ENCODE measurements at regions not wholly inside any gene's neighbourhood (a gene's known extent, or its start where the extent isn't known, plus 50 kb on each side); places are given as distances from the start of the nearest gene placed in this dataset.
"Not testable (repeated sequence)": the region's sequence is repeated elsewhere in the genome, so short reads cannot be mapped to it uniquely, and the experiment has no call there.

DNA sequence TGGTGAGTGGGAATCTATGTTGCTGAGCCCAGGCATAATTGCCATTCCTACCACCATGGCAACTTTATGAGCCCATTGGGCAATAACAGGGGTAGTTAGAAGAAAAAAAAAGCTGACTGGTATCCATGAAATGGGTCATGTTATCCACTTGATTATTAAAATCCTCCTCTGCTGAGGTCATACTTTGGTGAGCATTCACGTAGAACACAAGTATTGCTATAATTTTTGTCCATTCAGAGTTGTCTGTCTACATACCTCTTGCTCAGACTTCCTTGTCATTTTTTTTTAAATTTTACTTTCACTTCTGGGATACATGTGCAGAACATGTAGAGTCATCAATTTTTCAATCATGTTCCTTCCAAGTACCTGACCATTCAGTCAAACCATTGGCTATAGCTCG, 780.8 kb upstream of the ARRDC3 start:
- H3K36me3 Mint-ChIP-seq, result no peaks in the 10 kb centered on the region
- H3K4me1 Mint-ChIP-seq (ENCODE audit: low read depth), result no peaks in the 10 kb centered on the region
- H3K27me3 Mint-ChIP-seq, result no peaks in the 10 kb centered on the region
- peaks cover 13% of the 10 kb centered on the region for H3K9me3 Mint-ChIP-seq (ENCODE audit: low read depth)
- no peak overlapping the region for H3K27ac Mint-ChIP-seq
- H3K4me3 Mint-ChIP-seq, result no peak overlapping the region

DNA sequence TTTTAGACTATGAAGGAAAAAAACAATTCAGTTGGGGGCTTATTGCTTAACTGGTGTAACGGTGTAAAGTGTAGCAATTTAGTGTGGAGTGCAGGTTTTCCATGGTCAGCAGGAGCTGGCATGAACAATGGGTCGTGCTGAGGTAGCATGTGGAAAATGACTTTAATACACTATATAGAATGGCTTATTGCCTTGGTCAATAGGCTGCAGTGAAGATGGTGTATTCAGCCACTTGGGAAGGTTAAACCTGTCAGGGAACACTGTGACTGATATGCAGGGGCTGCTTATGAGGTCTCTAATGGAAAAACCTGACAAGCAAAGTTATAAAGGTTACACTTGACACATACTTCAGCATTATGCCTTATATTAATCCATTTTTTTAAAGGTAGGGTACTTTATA, 764.7 kb upstream of the ARRDC3 start:
- H3K9me3 Mint-ChIP-seq (ENCODE audit: low read depth), result peaks cover 2% of the 10 kb centered on the region
- no peaks in the 10 kb centered on the region for H3K36me3 Mint-ChIP-seq
- no peaks in the 10 kb centered on the region for H3K27me3 Mint-ChIP-seq
- no peak overlapping the region for H3K27ac Mint-ChIP-seq
- H3K4me3 Mint-ChIP-seq, result no peak overlapping the region
- H3K4me1 Mint-ChIP-seq (ENCODE audit: low read depth), result no peaks in the 10 kb centered on the region

DNA sequence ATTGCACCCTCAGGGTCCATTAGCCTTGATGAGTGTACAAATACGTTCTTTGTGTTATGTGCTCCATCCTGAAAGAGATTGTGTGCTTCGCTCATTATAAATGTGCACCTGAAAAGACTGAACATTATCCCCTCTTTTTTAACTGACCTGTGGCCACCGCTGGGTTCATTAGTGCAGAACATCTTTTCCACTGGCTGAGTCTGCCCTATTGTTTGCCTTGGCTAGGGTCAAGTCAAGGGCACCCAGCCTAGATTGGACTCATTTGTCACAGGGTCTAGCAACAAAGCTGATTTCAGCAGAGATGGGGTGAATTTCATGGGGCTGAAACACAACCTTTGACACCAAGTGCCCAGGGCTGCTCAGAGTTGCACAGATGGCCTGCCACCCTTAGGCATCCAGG, 764.1 kb upstream of the ARRDC3 start:
- Mint-ChIP-seq H3K27ac (no peak overlapping the region), H3K36me3 (no peaks in the 10 kb centered on the region), H3K4me3 (no peak overlapping the region), H3K9me3 (ENCODE audit: low read depth) (peaks cover 4% of the 10 kb centered on the region), H3K4me1 (ENCODE audit: low read depth) (no peaks in the 10 kb centered on the region), H3K27me3 (no peaks in the 10 kb centered on the region)

DNA sequence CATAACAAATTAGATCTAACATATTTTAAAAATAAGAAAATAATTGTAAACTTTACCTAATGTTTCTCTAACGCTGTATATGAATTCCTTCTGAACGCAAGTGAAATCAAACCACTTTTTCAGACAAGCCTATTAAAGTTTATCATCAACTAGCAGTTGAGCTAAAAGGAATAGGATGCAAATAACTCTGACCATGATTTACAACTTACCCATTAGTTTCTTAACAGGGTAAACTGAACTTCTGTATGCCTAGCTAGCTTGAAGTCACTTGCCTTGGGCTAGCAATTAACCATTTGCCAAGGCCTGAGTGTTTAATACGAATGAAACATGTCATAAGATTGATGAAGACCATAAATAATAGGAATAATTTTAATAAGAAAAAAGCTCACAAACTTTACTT, 762.7 kb upstream of the ARRDC3 start:
- no peaks in the 10 kb centered on the region for H3K4me1 Mint-ChIP-seq (ENCODE audit: low read depth)
- H3K4me3 Mint-ChIP-seq, result no peak overlapping the region
- H3K9me3 Mint-ChIP-seq (ENCODE audit: low read depth), result peaks cover 9% of the 10 kb centered on the region
- no peak overlapping the region for H3K27ac Mint-ChIP-seq
- H3K36me3 Mint-ChIP-seq, result no peaks in the 10 kb centered on the region
- no peaks in the 10 kb centered on the region for H3K27me3 Mint-ChIP-seq

DNA sequence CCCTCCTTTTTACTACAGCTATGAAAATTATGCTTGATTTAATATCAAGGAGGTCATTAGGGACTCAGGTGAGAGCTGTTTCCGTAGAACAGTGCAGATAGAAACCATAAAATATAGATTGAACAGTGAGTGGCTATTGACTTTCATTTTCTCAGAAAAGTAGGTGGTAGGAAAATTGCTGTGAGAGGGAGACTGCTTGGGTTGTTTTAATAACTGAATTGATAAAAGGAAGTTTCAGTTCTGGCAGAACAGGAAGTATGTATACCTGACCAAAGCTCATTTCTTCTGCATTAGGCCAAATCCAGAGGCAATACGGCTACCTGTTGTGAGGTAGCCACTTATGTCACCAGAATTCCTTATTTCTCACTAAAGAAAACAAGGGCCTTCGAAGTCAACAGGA, 761.7 kb upstream of the ARRDC3 start:
- no peaks in the 10 kb centered on the region for H3K36me3 Mint-ChIP-seq
- no peak overlapping the region for H3K4me3 Mint-ChIP-seq
- peaks cover 9% of the 10 kb centered on the region for H3K9me3 Mint-ChIP-seq (ENCODE audit: low read depth)
- H3K27me3 Mint-ChIP-seq, result no peaks in the 10 kb centered on the region
- H3K27ac Mint-ChIP-seq, result no peak overlapping the region
- no peaks in the 10 kb centered on the region for H3K4me1 Mint-ChIP-seq (ENCODE audit: low read depth)

DNA sequence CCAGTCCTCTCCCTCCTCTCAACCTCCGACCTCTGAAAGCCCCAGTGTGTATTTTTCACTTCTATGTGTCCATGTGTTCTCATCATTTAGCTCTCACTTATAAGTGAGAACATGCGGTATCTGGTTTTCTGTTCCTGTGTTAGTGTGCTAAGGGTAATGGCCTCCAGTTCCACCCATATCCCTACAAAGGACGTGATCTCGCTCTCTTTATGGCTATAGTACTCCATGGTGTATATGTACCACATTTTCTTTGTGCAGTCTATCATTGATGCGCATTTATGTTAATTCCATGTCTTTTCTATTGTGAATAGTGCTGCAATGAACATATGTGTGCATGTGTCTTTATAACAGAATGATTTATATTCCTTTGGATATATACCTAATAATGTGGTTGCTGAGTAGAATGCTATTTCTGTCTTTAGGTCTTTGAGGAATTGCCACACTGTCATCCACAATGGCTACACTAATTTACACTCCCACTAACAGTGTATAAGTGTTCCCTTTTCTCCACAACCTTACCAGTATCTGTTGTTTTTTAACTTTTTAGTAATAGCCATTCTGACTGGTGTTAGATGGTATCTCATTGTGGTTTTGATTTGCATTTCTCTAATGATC, 749.3 kb upstream of the ARRDC3 start:
- not testable (repeated sequence) for H3K4me3 Mint-ChIP-seq; H3K27ac Mint-ChIP-seq; H3K4me1 Mint-ChIP-seq (ENCODE audit: low read depth); H3K9me3 Mint-ChIP-seq (ENCODE audit: low read depth); H3K36me3 Mint-ChIP-seq; H3K27me3 Mint-ChIP-seq

DNA sequence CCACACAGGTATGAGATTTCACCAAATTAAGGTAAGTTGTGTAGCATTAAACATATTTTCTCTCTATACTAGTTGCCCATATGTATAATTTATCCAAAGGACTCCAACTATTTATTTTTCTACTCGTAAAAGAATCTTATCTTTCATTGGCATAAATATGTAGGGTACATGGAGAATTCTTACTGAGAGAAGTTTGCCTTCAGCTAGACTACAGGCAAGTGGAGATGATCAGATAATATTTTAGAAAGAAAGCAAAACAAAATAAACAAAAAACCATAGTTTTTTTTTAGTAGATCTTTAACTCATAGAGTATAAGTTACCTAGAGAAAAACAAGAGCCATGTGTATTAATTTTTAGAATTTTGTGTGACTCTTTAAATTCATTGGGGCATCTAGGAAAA, 743.1 kb upstream of the ARRDC3 start:
- H3K4me1 Mint-ChIP-seq (ENCODE audit: low read depth), result no peaks in the 10 kb centered on the region
- no peak overlapping the region for H3K27ac Mint-ChIP-seq
- H3K4me3 Mint-ChIP-seq, result no peak overlapping the region
- H3K9me3 Mint-ChIP-seq (ENCODE audit: low read depth), result no peaks in the 10 kb centered on the region
- H3K36me3 Mint-ChIP-seq, result no peaks in the 10 kb centered on the region
- H3K27me3 Mint-ChIP-seq, result no peaks in the 10 kb centered on the region

DNA sequence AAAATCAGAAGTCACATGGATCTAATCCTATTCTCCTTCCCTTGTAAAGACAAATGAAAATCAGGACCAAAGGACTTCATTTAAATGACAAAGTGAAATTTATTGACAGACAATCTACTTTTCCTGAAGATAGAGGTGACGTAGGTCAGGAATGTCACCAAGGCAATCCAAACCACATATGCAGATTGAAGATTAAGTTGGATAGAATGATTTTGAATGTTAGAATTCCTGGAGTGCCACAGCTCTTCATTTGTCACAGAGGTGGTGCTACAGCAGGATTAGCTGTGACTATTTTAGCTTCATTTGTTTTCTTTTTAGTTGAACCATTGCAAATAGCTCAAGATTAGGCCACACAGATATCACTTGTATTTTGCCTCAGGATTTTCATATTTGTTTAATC, 736.0 kb upstream of the ARRDC3 start:
- Mint-ChIP-seq H3K4me3 (no peak overlapping the region), H3K27me3 (no peaks in the 10 kb centered on the region), H3K36me3 (no peaks in the 10 kb centered on the region), H3K27ac (no peak overlapping the region), H3K4me1 (ENCODE audit: low read depth) (no peaks in the 10 kb centered on the region), H3K9me3 (ENCODE audit: low read depth) (no peaks in the 10 kb centered on the region)

DNA sequence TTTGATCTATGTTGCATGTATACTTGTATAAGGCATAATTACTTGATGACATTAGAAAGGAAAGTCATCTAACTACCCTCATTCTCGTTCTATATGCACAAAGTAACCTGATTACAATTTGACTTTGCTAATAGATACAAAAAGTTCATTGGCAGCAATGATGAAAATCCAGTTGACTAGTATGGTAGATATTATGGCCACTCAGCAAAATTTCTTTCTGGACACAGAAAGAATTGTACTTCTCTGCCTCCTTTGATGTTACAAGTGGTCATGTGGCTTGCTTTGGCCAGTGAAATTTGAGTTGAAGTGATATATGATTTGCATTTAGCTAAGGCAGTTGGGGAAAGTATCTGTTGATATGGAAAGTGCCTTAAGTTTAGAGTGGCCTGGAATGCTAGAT, 723.7 kb upstream of the ARRDC3 start:
- no peak overlapping the region for H3K27ac Mint-ChIP-seq
- no peaks in the 10 kb centered on the region for H3K4me1 Mint-ChIP-seq (ENCODE audit: low read depth)
- H3K27me3 Mint-ChIP-seq, result no peaks in the 10 kb centered on the region

DNA sequence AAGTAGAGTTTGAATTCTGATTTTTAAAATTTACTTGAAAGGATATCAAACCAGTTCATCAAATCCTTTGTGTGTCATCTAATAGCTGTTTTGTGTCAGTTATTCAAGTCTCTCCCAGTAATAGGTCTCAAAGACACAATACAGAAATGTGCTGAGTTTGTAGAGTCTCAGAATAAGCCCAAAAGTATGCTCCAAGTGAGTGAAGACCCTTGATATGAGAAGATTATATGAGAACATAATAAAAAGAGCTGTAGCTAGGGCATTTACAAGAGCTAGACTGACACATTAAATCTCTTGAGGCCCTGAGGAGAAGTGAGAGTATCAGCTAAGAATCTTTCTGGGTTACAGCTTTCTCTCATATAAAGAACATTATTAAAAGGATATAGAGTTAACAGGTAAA, 721.0 kb upstream of the ARRDC3 start:
- Mint-ChIP-seq H3K27ac (no peak overlapping the region), H3K9me3 (ENCODE audit: low read depth) (peaks cover 6% of the 10 kb centered on the region), H3K4me1 (ENCODE audit: low read depth) (no peaks in the 10 kb centered on the region), H3K36me3 (no peaks in the 10 kb centered on the region), H3K4me3 (no peak overlapping the region), H3K27me3 (no peaks in the 10 kb centered on the region)

More for the DNA sequence above, 723.7 kb upstream of the ARRDC3 start:
- Mint-ChIP-seq H3K36me3 (no peaks in the 10 kb centered on the region), H3K4me3 (no peak overlapping the region), H3K9me3 (ENCODE audit: low read depth) (peaks cover 6% of the 10 kb centered on the region)

DNA sequence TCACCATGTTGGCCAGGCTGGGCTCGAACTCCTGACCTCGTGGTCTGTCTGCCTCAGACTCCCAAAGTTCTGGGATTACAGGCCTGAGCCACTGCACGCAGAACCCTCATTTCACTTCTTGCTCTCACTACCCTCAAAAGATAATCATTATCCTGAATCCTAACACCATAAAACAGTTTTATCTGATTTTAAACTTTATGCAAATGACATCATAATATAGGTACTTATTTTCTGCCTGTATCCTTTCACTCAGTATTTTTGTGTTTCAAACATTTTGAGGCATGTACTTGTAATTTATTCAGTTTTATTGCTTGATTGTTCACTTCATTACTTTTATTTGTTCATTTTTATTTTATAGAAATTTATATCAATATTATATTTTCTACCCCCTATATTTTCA, 719.2 kb upstream of the ARRDC3 start:
- Mint-ChIP-seq H3K36me3 (no peaks in the 10 kb centered on the region), H3K4me3 (no peak overlapping the region), H3K4me1 (ENCODE audit: low read depth) (no peaks in the 10 kb centered on the region), H3K9me3 (ENCODE audit: low read depth) (peaks cover 6% of the 10 kb centered on the region), H3K27ac (no peak overlapping the region), H3K27me3 (no peaks in the 10 kb centered on the region)

DNA sequence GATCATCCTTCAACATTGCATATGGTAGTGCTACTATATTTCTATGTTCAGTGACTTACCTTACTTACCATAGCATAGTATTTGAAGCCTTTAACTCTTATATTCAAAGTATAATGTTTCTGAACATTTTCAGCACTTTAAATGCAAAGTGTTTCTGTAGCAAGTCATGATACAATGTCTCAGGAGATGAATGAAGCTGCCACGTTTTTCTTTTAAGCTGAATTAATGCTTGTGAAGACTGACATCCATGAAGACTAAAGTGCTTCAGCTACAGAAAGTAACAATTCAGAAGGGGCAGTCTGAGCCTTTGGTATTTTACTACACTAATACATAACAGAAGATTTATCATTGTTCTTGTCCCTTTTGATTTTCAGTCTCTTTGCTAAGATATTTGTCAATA, 709.1 kb upstream of the ARRDC3 start:
- Mint-ChIP-seq H3K4me1 (ENCODE audit: low read depth) (no peaks in the 10 kb centered on the region), H3K9me3 (ENCODE audit: low read depth) (peaks cover 4% of the 10 kb centered on the region), H3K27me3 (no peaks in the 10 kb centered on the region), H3K36me3 (no peaks in the 10 kb centered on the region), H3K4me3 (no peak overlapping the region), H3K27ac (no peak overlapping the region)

DNA sequence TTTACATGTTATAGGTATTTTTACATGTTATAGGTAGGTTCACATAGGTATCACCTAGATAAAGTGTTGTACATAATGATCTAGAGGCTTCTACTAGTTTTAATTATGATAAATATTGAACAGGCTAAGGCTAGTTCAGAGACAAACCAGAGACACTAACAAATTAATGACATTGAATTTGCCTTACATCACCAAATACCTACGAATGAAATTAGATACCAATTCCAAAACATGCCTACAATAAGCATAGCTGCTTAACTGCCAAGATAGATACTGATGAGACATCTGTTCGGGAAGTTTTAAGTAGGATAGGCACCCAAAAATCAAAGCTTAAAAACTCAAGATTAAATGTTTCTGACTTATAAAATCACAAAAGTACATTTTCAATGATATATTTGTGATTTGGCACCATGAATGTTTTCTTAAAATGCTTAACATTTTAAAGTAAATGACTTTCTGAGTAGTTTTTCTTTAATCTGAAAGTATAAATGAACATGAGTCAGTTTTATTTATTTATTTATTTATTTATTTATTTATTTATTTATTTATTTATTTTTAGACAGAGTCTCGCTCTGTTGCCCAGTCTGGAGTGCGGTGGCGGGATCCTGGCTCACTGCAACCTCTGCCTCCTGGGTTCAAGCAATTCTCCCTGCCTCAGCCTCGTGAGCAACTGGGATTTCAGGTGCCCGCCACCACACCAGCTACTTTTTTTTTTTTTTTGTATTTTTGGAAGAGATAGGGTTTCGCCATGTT, 703.1 kb upstream of the ARRDC3 start:
- H3K9me3 Mint-ChIP-seq (ENCODE audit: low read depth), result peaks cover 4% of the 10 kb centered on the region
- H3K27me3 Mint-ChIP-seq, result no peaks in the 10 kb centered on the region
- no peaks in the 10 kb centered on the region for H3K36me3 Mint-ChIP-seq
- no peaks in the 10 kb centered on the region for H3K4me1 Mint-ChIP-seq (ENCODE audit: low read depth)
- no peak overlapping the region for H3K4me3 Mint-ChIP-seq
- H3K27ac Mint-ChIP-seq, result no peak overlapping the region

DNA sequence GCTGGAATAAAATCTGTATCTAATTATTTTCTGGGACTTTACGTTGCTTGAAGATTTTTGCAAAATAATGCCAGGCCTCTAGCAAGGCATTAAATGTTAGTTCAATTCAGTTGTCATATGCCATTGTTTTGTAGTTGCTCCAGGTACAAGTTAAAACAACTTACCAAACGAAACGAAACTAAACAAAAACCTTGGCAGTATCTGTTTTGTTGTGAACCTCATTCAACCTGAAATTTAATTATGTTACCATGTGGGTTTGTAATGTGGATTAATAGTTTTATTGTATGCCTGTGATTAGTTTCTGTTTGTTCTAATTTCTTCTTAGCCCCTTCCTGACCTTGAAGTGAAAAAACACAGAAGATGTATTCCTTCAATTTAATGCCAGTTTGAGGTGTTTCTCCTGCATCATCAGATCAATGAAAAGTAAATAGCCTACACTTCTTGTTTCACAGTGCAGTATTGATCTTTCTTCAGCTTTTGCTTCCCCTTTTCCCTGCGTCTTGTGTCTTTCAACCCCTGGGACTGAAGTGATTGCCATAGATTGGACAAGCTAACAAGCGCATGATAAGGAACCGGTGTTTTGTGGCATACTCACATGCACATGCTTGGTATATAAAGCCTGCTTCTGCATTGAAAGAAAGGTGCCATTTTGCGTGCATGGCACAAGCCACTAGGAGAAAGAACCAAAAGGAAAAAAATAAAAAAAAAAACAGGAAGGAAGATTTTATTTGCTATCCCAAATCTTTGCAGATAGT, 699.0 kb upstream of the ARRDC3 start:
- peaks cover 5% of the 10 kb centered on the region for H3K9me3 Mint-ChIP-seq (ENCODE audit: low read depth)
- H3K4me3 Mint-ChIP-seq, result no peak overlapping the region
- H3K27me3 Mint-ChIP-seq, result no peaks in the 10 kb centered on the region
- no peaks in the 10 kb centered on the region for H3K4me1 Mint-ChIP-seq (ENCODE audit: low read depth)
- no peak overlapping the region for H3K27ac Mint-ChIP-seq
- H3K36me3 Mint-ChIP-seq, result no peaks in the 10 kb centered on the region

DNA sequence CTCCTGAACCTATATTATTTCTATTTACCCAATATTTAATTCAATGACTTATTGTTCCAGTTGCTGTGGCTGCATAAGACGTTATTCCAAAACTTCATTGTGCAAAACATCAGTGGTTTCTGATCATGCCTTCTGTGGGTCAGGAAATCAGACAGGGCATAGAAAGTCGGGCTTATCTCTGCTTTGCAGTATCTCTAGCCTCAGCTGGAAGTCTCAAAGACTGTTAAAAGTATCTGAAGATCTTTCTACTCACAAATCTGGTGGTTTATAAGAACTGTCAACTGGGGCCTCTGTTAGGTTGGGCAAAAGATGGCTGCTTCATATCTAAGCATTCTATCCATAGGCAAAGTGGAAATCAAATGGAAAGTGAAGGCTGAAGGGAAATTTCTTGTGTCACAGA, 687.7 kb upstream of the ARRDC3 start:
- Mint-ChIP-seq H3K36me3 (no peaks in the 10 kb centered on the region), H3K4me3 (no peak overlapping the region), H3K4me1 (ENCODE audit: low read depth) (no peaks in the 10 kb centered on the region), H3K27me3 (no peaks in the 10 kb centered on the region), H3K27ac (no peak overlapping the region), H3K9me3 (ENCODE audit: low read depth) (no peaks in the 10 kb centered on the region)
